Activated CD4-positive, alpha-beta T cell treated with anti-CD3 and anti-CD28 coated beads, Interleukin-2, amount 10 ng/mL, durations not matched to agents 24 days and 14 days (primary cell): ENCODE measurements at regions not wholly inside any gene's neighbourhood (a gene's known extent, or its start where the extent isn't known, plus 50 kb on each side); places are given as distances from the start of the nearest gene placed in this dataset.
"Not testable (repeated sequence)": the region's sequence is repeated elsewhere in the genome, so short reads cannot be mapped to it uniquely, and the experiment has no call there.

ENCODE experiments used
- DNase-seq: peaks from one replicate; pipeline ENCODE4 v3.0.0; 2022
- H3K27ac Mint-ChIP-seq: one replicate; pipeline ENCODE4 v1.8.0; 2022; ENCODE audit warnings: mild to moderate bottlenecking, mixed read lengths
- H3K27me3 Mint-ChIP-seq: one replicate; pipeline ENCODE4 v1.8.0; 2022; ENCODE audit warnings: mixed read lengths
- H3K36me3 Mint-ChIP-seq: one replicate; pipeline ENCODE4 v1.8.0; 2022; ENCODE audit warnings: low read depth, mild to moderate bottlenecking, mixed read lengths
- H3K4me1 Mint-ChIP-seq: one replicate; pipeline ENCODE4 v1.8.0; 2021; ENCODE audit warnings: mixed read lengths
- H3K4me3 Mint-ChIP-seq: one replicate; pipeline ENCODE4 v1.8.0; 2022; ENCODE audit warnings: mild to moderate bottlenecking, moderate library complexity, mixed read lengths
- H3K9me3 Mint-ChIP-seq: one replicate; pipeline ENCODE4 v1.8.0; 2021; ENCODE audit warnings: mixed read lengths
- intact Hi-C: fragments of 100-400 bp; cut with micrococcal nuclease; formaldehyde crosslinking; loops from one replicate; pipeline ENCODE4 v1.15.1; 2023

GRCh38 chr4:186775902-186776301 is 52.2 kb upstream of the FAT1 start:
- Mint-ChIP-seq H3K27me3 (no peaks in the 10 kb centered on the region), H3K9me3 (peaks cover 3% of the 10 kb centered on the region), H3K4me3 (no peak overlapping the region), H3K27ac (no peak overlapping the region), H3K36me3 (no peaks in the 10 kb centered on the region), H3K4me1 (no peaks in the 10 kb centered on the region)
- DNase-seq: no peak
- intact Hi-C loops: no loop called here

- Mint-ChIP-seq H3K4me3 (no peak overlapping the region), H3K27me3 (no peaks in the 10 kb centered on the region), H3K9me3 (peaks cover 3% of the 10 kb centered on the region), H3K27ac (no peak overlapping the region), H3K36me3 (no peaks in the 10 kb centered on the region), H3K4me1 (no peaks in the 10 kb centered on the region)
- intact Hi-C loops: no loop called here
- no peak for DNase-seq
Observed at GRCh38 chr4:186778134-186778533, 54.5 kb upstream of the FAT1 start.

GRCh38 chr4:186780291-186781031 is 56.8 kb upstream of the FAT1 start:
- intact Hi-C loops: no loop called here
- H3K27ac Mint-ChIP-seq: no peak overlapping the region
- no peak overlapping the region for H3K4me3 Mint-ChIP-seq
- peaks cover 3% of the 10 kb centered on the region for H3K9me3 Mint-ChIP-seq
- no peak for DNase-seq
- H3K4me1 Mint-ChIP-seq: no peaks in the 10 kb centered on the region
- H3K27me3 Mint-ChIP-seq: no peaks in the 10 kb centered on the region
- H3K36me3 Mint-ChIP-seq: no peaks in the 10 kb centered on the region

- Mint-ChIP-seq H3K4me3 (no peak overlapping the region), H3K27ac (no peak overlapping the region), H3K27me3 (no peaks in the 10 kb centered on the region), H3K4me1 (no peaks in the 10 kb centered on the region), H3K9me3 (peaks cover 3% of the 10 kb centered on the region), H3K36me3 (no peaks in the 10 kb centered on the region)
- intact Hi-C loops: no loop called here
- no peak for DNase-seq
Observed at GRCh38 chr4:186781032-186781917, 57.6 kb upstream of the FAT1 start.

DNA sequence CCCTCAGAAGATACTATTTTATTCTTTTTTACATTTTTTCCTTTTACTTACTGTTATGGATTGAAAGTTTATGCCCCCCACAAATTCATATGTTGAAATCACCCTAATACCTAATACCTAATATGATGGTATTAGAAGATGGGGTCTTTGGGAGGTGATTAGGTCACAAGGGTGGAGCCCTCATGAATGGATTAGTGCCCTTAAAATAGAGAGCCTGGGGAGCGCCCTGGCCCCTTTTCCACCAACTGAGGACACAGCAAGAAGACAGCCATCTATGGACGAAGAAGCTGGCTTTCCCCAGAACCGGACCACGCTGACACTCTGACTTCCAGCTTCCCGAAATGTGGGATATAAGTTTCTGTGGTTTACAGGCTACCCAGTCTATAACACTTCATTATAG is 58.6 kb upstream of the FAT1 start:
- intact Hi-C loops: no loop called here
- H3K4me1 Mint-ChIP-seq: no peaks in the 10 kb centered on the region
- no peak for DNase-seq
- peaks cover 3% of the 10 kb centered on the region for H3K9me3 Mint-ChIP-seq
- H3K36me3 Mint-ChIP-seq: no peaks in the 10 kb centered on the region
- H3K27me3 Mint-ChIP-seq: no peaks in the 10 kb centered on the region
- H3K4me3 Mint-ChIP-seq: no peak overlapping the region
- H3K27ac Mint-ChIP-seq: no peak overlapping the region

- Mint-ChIP-seq H3K4me1 (no peaks in the 10 kb centered on the region), H3K27ac (no peak overlapping the region), H3K4me3 (no peak overlapping the region), H3K36me3 (no peaks in the 10 kb centered on the region), H3K27me3 (no peaks in the 10 kb centered on the region), H3K9me3 (no peaks in the 10 kb centered on the region)
- no peak for DNase-seq
- intact Hi-C loops: no loop called here
Observed at GRCh38 chr4:186787536-186787935, 63.9 kb upstream of the FAT1 start.

- Mint-ChIP-seq H3K9me3 (no peaks in the 10 kb centered on the region), H3K4me3 (no peak overlapping the region), H3K27me3 (no peaks in the 10 kb centered on the region), H3K36me3 (no peaks in the 10 kb centered on the region), H3K4me1 (no peaks in the 10 kb centered on the region), H3K27ac (no peak overlapping the region)
- intact Hi-C loops: no loop called here
- no peak for DNase-seq
Observed at GRCh38 chr4:186789651-186790050, 66.0 kb upstream of the FAT1 start.

GRCh38 chr4:186790630-186791029 is 67.0 kb upstream of the FAT1 start:
- Mint-ChIP-seq H3K9me3 (peaks cover 3% of the 10 kb centered on the region), H3K4me3 (no peak overlapping the region), H3K36me3 (no peaks in the 10 kb centered on the region), H3K27me3 (no peaks in the 10 kb centered on the region), H3K4me1 (no peaks in the 10 kb centered on the region), H3K27ac (no peak overlapping the region)
- DNase-seq: no peak
- intact Hi-C loops: no loop called here

- H3K4me1 Mint-ChIP-seq: no peaks in the 10 kb centered on the region
- no peak overlapping the region for H3K27ac Mint-ChIP-seq
- H3K36me3 Mint-ChIP-seq: no peaks in the 10 kb centered on the region
- intact Hi-C loops: no loop called here
- no peak overlapping the region for H3K4me3 Mint-ChIP-seq
- H3K27me3 Mint-ChIP-seq: no peaks in the 10 kb centered on the region
- no peak for DNase-seq
- H3K9me3 Mint-ChIP-seq: peaks cover 3% of the 10 kb centered on the region
Observed at GRCh38 chr4:186792728-186793366, 69.2 kb upstream of the FAT1 start.

- Mint-ChIP-seq H3K27ac (no peak overlapping the region), H3K4me3 (no peak overlapping the region), H3K4me1 (no peaks in the 10 kb centered on the region), H3K36me3 (no peaks in the 10 kb centered on the region), H3K27me3 (no peaks in the 10 kb centered on the region), H3K9me3 (peaks cover 3% of the 10 kb centered on the region)
- intact Hi-C loops: no loop called here
- no peak for DNase-seq
Observed at GRCh38 chr4:186798951-186799659, 75.4 kb upstream of the FAT1 start.

DNA sequence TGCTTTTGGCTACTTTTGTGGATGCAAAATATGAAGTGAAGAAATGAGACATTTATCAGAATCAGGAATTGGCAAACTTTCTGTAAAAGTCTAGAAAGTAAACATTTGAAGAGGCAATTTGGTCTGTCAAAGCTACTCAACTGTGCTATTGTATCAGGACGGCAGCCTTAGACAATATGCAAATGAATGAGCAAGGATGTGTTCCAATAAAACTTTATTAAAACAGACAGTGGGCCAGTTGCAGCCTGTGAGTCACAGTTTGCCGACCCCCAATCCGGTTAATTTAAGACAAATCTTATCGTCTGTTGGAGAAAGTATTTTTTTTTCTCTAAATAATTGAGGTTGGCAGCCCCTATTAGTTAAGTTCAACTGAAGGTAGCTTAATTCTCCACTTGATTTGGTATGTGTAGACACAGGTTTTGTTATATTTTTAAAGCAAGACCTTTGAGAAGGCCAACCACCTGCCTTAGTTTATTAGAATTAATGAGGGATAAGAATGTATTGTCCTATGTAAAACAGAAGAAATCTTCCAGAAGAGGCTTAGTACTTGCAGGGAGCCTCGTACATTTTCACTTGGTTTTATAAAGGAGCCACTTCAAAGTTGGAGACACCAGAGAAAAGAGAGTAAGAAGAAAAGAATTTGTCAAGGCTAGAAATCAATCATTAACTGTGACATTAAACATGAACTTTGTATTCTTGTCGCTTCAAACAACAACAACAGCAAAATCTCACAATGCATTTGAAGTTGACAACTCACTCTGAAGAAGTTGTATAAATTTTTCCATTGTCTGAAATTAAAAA is 81.6 kb upstream of the FAT1 start:
- Mint-ChIP-seq H3K9me3 (no peaks in the 10 kb centered on the region), H3K4me3 (no peak overlapping the region), H3K27ac (no peak overlapping the region), H3K4me1 (no peaks in the 10 kb centered on the region), H3K36me3 (no peaks in the 10 kb centered on the region), H3K27me3 (no peaks in the 10 kb centered on the region)
- intact Hi-C loops: no loop called here
- DNase-seq: no peak

DNA sequence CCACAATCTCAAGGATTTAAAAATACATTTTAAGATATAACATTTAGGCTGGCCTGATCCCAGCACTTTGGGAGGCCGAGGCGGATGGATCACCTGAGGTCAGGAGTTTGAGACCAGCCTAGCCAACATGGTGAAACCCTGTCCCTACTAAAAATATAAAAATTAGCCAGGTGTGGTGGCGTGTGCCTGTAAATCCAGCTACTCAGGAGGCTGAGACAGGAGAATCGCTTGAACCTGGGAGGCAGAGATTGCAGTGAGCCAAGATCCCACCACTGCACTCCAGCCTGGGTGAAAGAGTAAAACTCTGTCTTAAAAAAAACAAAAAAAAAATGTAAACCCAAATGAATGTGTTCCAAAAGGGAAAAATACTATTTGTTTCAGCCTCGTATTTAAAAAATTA is 82.3 kb upstream of the FAT1 start:
- H3K4me1 Mint-ChIP-seq, H3K4me3 Mint-ChIP-seq, H3K27me3 Mint-ChIP-seq, H3K36me3 Mint-ChIP-seq, DNase-seq, intact Hi-C loops, H3K9me3 Mint-ChIP-seq, H3K27ac Mint-ChIP-seq: not testable (repeated sequence)

GRCh38 chr4:186806679-186807421 is 83.2 kb upstream of the FAT1 start:
- no peak overlapping the region for H3K27ac Mint-ChIP-seq
- no peaks in the 10 kb centered on the region for H3K36me3 Mint-ChIP-seq
- no peaks in the 10 kb centered on the region for H3K4me1 Mint-ChIP-seq
- DNase-seq: peak; percentile 3
- H3K4me3 Mint-ChIP-seq: no peak overlapping the region
- H3K9me3 Mint-ChIP-seq: no peaks in the 10 kb centered on the region
- H3K27me3 Mint-ChIP-seq: no peaks in the 10 kb centered on the region
- intact Hi-C loops: no loop called here
